ENCODE measurements at regions not wholly inside any gene's neighbourhood (a gene's known extent, or its start where the extent isn't known, plus 50 kb on each side); places are given as distances from the start of the nearest gene placed in this dataset.

GRCh38 chr16:60611844-60612243 lies 1424.4 kb downstream of the CDH8 start:
- TF ChIP-seq CTCF (IDR thresholded peaks at IDR 0.05; ENCODE audit: poor library complexity, severe bottlenecking), result no peak
- no peak for TF ChIP-seq EP300 (conservative IDR thresholded peaks at IDR 0.05; ENCODE audit: poor library complexity, severe bottlenecking)
- no peak for TF ChIP-seq RAD21 (conservative IDR thresholded peaks at IDR 0.05)
- TF ChIP-seq POLR2AphosphoS5 (IDR thresholded peaks at IDR 0.05), result no peak
- TF ChIP-seq EZH2 (IDR thresholded peaks at IDR 0.05; ENCODE audit: borderline replicate concordance, insufficient read depth, low read length, poor library complexity, severe bottlenecking), result no peak

Measured in neural cell (in vitro differentiated cells).